ENCODE measurements at regions not wholly inside any gene's neighbourhood (a gene's known extent, or its start where the extent isn't known, plus 50 kb on each side); places are given as distances from the start of the nearest gene placed in this dataset.

DNA sequence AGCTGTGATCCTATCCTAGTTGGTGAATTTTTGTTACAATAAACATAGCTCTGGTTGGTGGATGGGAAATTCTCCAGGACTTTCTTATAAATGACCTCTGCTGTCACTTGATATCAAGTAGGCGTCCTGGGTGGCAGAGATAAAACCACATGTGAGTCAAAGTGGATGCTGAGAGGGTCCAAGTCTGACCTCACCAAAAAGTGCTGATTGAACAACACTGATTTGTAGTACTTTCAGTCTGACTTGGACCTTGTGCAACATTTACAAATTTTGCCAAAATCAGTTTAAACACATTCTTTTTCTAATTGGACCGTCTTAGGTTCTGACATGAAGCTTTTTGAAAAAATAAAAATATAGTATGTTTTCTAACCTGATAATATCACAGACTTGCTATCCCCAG, 585.6 kb downstream of the GALC start:
- Mint-ChIP-seq H3K27ac (ENCODE audit: unreplicated experiment) (no peak overlapping the region), H3K4me3 (ENCODE audit: unreplicated experiment) (no peak overlapping the region), H3K27me3 (ENCODE audit: unreplicated experiment) (no peaks in the 10 kb centered on the region), H3K9me3 (ENCODE audit: unreplicated experiment) (no peaks in the 10 kb centered on the region), H3K36me3 (ENCODE audit: unreplicated experiment) (no peaks in the 10 kb centered on the region), H3K4me1 (ENCODE audit: low read depth, unreplicated experiment) (peaks cover 12% of the 10 kb centered on the region)
- TF ChIP-seq CTCF (IDR thresholded peaks at IDR 0.05; ENCODE audit: partially characterized antibody, unreplicated experiment), result no peak
- DNase-seq, result no peak

- Mint-ChIP-seq H3K36me3 (ENCODE audit: unreplicated experiment) (no peaks in the 10 kb centered on the region), H3K9me3 (ENCODE audit: unreplicated experiment) (no peaks in the 10 kb centered on the region), H3K4me1 (ENCODE audit: low read depth, unreplicated experiment) (peaks cover 12% of the 10 kb centered on the region), H3K27me3 (ENCODE audit: unreplicated experiment) (no peaks in the 10 kb centered on the region), H3K4me3 (ENCODE audit: unreplicated experiment) (no peak overlapping the region), H3K27ac (ENCODE audit: unreplicated experiment) (no peak overlapping the region)
- no peak for TF ChIP-seq CTCF (IDR thresholded peaks at IDR 0.05; ENCODE audit: partially characterized antibody, unreplicated experiment)
- DNase-seq, result no peak
These were observed 587.4 kb downstream of the GALC start for GRCh38 chr14:87405563-87405962.

GRCh38 chr14:87397499-87397898, 595.5 kb downstream of the GALC start:
- no peak for DNase-seq
- Mint-ChIP-seq H3K9me3 (ENCODE audit: unreplicated experiment) (no peaks in the 10 kb centered on the region), H3K27ac (ENCODE audit: unreplicated experiment) (no peak overlapping the region), H3K36me3 (ENCODE audit: unreplicated experiment) (no peaks in the 10 kb centered on the region), H3K27me3 (ENCODE audit: unreplicated experiment) (no peaks in the 10 kb centered on the region), H3K4me3 (ENCODE audit: unreplicated experiment) (no peak overlapping the region), H3K4me1 (ENCODE audit: low read depth, unreplicated experiment) (no peaks in the 10 kb centered on the region)
- TF ChIP-seq CTCF (IDR thresholded peaks at IDR 0.05; ENCODE audit: partially characterized antibody, unreplicated experiment), result no peak

DNA sequence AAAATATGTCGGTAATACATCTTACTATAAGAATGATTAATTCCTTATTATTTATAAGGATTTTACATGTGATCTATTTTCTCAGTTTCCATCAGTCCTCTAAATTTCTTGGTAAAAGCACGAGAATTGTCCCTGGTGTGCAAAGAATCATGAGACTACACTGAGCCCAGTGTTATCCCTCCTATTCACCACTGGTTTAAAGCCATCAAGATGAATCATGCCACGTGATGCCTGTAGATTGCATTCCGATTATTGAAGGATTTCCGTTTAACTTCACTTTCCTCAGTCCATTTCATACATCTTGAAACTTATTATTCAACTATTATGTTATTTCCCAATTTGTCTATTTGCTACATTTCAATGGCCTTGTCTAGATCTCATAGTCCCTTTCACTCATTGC, 601.9 kb downstream of the GALC start:
- H3K4me1 Mint-ChIP-seq (ENCODE audit: low read depth, unreplicated experiment), result no peaks in the 10 kb centered on the region
- DNase-seq, result no peak
- no peaks in the 10 kb centered on the region for H3K9me3 Mint-ChIP-seq (ENCODE audit: unreplicated experiment)
- H3K4me3 Mint-ChIP-seq (ENCODE audit: unreplicated experiment), result no peak overlapping the region
- H3K27ac Mint-ChIP-seq (ENCODE audit: unreplicated experiment), result no peak overlapping the region
- no peaks in the 10 kb centered on the region for H3K27me3 Mint-ChIP-seq (ENCODE audit: unreplicated experiment)
- no peak for TF ChIP-seq CTCF (IDR thresholded peaks at IDR 0.05; ENCODE audit: partially characterized antibody, unreplicated experiment)
- no peaks in the 10 kb centered on the region for H3K36me3 Mint-ChIP-seq (ENCODE audit: unreplicated experiment)

GRCh38 chr14:87388946-87389345, 604.0 kb downstream of the GALC start:
- Mint-ChIP-seq H3K4me3 (ENCODE audit: unreplicated experiment) (no peak overlapping the region), H3K36me3 (ENCODE audit: unreplicated experiment) (no peaks in the 10 kb centered on the region), H3K27me3 (ENCODE audit: unreplicated experiment) (no peaks in the 10 kb centered on the region), H3K9me3 (ENCODE audit: unreplicated experiment) (no peaks in the 10 kb centered on the region), H3K4me1 (ENCODE audit: low read depth, unreplicated experiment) (no peaks in the 10 kb centered on the region), H3K27ac (ENCODE audit: unreplicated experiment) (no peak overlapping the region)
- no peak for DNase-seq
- TF ChIP-seq CTCF (IDR thresholded peaks at IDR 0.05; ENCODE audit: partially characterized antibody, unreplicated experiment), result no peak

Measured in glutamatergic neuron (in vitro differentiated cells).